Naive thymus-derived CD4-positive, alpha-beta T cell (primary cell): ENCODE measurements at regions not wholly inside any gene's neighbourhood (a gene's known extent, or its start where the extent isn't known, plus 50 kb on each side); places are given as distances from the start of the nearest gene placed in this dataset.

Experiments used
- ATAC-seq: fragments of 150-1000 bp; cut with Tn5 transposase; 2 replicates; pipeline ENCODE4 v1.10.0; 2021; ENCODE audit warnings: mild to moderate bottlenecking, moderate library complexity
- CTCF ChIA-PET: fragments of 350-600 bp; sonication (Branson Sonifier 250); formaldehyde crosslinking; loops from one replicate; lab custom pipeline; 2021; ENCODE audit warnings: antibody characterized with exemption; lab: Charles Lee
- POLR2A ChIA-PET: fragments of 350-600 bp; sonication (Branson Sonifier 250); formaldehyde crosslinking; loops from one replicate; lab custom pipeline; 2021; ENCODE audit warnings: antibody characterized with exemption, inconsistent platforms; lab: Charles Lee
- DNase-seq, 9 donors: peaks; one replicate each; pipeline versions ENCODE4 v3.0.0 to v3.0.0-alpha.2; 2020 to 2022; ENCODE audit warnings: mixed read lengths in 1 of 9
- H3K27ac ChIP-seq: one replicate; pipeline ENCODE4 v1.7.0; 2013; ENCODE audit warnings: mild to moderate bottlenecking, low read depth, low read length, moderate library complexity
- H3K27me3 ChIP-seq, 2 donors: one replicate each; pipeline ENCODE4 v1.7.0; 2013; ENCODE audit warnings: low read length in 2 of 2, mild to moderate bottlenecking in 2 of 2, moderate library complexity in 2 of 2; ENCODE audit not compliant: control insufficient read depth in 2 of 2, insufficient read depth in 2 of 2
- H3K36me3 ChIP-seq, 3 experiments: 1 replicate in 2 of 3; 2 replicates in 1 of 3; pipeline ENCODE4 v1.7.0; 2013; ENCODE audit warnings: low read length in 3 of 3, mild to moderate bottlenecking in 3 of 3, moderate library complexity in 1 of 3; ENCODE audit not compliant: insufficient read depth in 3 of 3, control insufficient read depth in 2 of 3
- H3K4me1 ChIP-seq, 2 donors: one replicate each; pipeline ENCODE4 v1.7.0; 2013; ENCODE audit warnings: low read length in 2 of 2, mild to moderate bottlenecking in 2 of 2, moderate library complexity in 1 of 2; ENCODE audit not compliant: control insufficient read depth in 2 of 2, insufficient read depth in 2 of 2
- H3K4me3 ChIP-seq: 2 replicates; pipeline ENCODE4 v1.7.0; 2013; ENCODE audit warnings: mild to moderate bottlenecking, low read length
- H3K9me3 ChIP-seq, 3 experiments: 1 replicate in 2 of 3; 2 replicates in 1 of 3; pipeline ENCODE4 v1.7.0; 2013; ENCODE audit warnings: low read length in 3 of 3; ENCODE audit not compliant: control insufficient read depth in 2 of 3
- H3K27ac Mint-ChIP-seq, 9 donors: one replicate each; pipeline ENCODE4 v1.8.0; 2020 to 2022; ENCODE audit warnings: mixed read lengths in 9 of 9, mild to moderate bottlenecking in 8 of 9, moderate library complexity in 5 of 9, inconsistent platforms in 2 of 9
- H3K27me3 Mint-ChIP-seq, 5 donors: one replicate each; pipeline ENCODE4 v1.8.0; 2021 to 2022; ENCODE audit warnings: mixed read lengths in 5 of 5, mild to moderate bottlenecking in 1 of 5
- H3K36me3 Mint-ChIP-seq, 5 donors: one replicate each; pipeline ENCODE4 v1.8.0; 2020 to 2022; ENCODE audit warnings: mixed read lengths in 5 of 5, mild to moderate bottlenecking in 3 of 5, inconsistent platforms in 1 of 5
- H3K4me1 Mint-ChIP-seq, 7 donors: one replicate each; pipeline ENCODE4 v1.8.0; 2020 to 2022; ENCODE audit warnings: mixed read lengths in 7 of 7, mild to moderate bottlenecking in 3 of 7, inconsistent platforms in 1 of 7
- H3K4me3 Mint-ChIP-seq, 10 donors: one replicate each; pipeline ENCODE4 v1.8.0; 2020 to 2022; ENCODE audit warnings: mild to moderate bottlenecking in 10 of 10, mixed read lengths in 10 of 10, moderate library complexity in 6 of 10, inconsistent platforms in 2 of 10
- H3K9me3 Mint-ChIP-seq, 11 donors: one replicate each; pipeline ENCODE4 v1.8.0; 2020 to 2022; ENCODE audit warnings: mixed read lengths in 11 of 11, mild to moderate bottlenecking in 4 of 11, inconsistent platforms in 1 of 11, moderate library complexity in 1 of 11
- intact Hi-C, 2 donors: fragments of 100-400 bp; cut with micrococcal nuclease; formaldehyde crosslinking; loops; one replicate each; pipeline ENCODE4 v1.15.1; 2023

DNA sequence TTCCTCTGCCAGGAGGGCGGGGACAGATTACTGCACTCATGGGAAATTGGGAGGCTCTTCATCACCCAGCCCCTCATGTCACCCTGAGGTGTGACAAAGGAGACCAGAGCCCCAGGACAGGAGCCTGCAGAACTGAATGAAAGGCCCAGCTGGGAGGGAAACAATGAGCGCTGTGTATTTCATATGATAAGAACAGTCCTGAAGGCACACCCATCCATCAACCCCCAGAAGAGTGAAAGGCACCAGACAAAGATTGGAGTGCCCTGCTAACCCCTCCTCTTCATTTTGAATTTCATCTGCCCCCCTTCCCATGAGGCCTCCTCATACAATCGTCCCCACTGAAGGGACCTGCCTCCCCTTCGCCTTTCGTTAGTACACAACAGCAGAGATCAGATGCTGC lies 160.0 kb upstream of the PRICKLE2 start:
- Mint-ChIP-seq H3K27ac (no peak overlapping the region), H3K9me3 (no peaks in the 10 kb centered on the region), H3K27me3 (peaks cover 0 to 9% (median 5%) of the 10 kb centered on the region in 5 donors), H3K4me1 (no peaks in the 10 kb centered on the region), H3K36me3 (no peaks in the 10 kb centered on the region), H3K4me3 (no peak overlapping the region)
- no peak overlapping the region for H3K27ac ChIP-seq
- ChIA-PET POLR2A (no interaction called here), CTCF (no interaction called here)
- H3K36me3 ChIP-seq, result no peaks in the 10 kb centered on the region
- intact Hi-C loops, result no loop called here
- no peaks in the 10 kb centered on the region for H3K9me3 ChIP-seq
- no peaks in the 10 kb centered on the region for H3K4me1 ChIP-seq
- DNase-seq, result no peak
- H3K4me3 ChIP-seq, result no peak overlapping the region
- ATAC-seq, result no peak
- H3K27me3 ChIP-seq, result peaks cover 0 to 4% of the 10 kb centered on the region in 2 donors

DNA sequence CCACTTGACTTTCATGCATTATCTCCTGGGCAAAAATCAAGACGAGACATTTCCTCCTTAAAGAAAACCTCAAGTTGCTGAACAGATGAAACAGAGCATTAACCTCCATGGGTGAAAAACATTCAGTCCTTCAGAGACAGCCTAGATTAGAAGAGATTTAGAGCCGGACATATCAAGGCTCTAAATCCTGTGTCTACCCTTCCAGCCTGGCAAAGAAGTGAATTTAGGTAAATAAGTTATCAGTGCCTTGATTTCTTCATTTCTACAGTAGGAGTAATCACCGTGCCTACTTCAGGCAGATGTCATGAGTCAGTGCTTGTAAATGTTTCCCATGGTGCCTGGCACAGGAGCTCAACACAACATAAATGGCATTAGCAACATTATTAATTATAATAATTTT lies 159.3 kb upstream of the PRICKLE2 start:
- Mint-ChIP-seq H3K27me3 (peaks cover 0 to 11% (median 5%) of the 10 kb centered on the region in 5 donors), H3K9me3 (no peaks in the 10 kb centered on the region), H3K4me1 (no peaks in the 10 kb centered on the region), H3K27ac (no peak overlapping the region), H3K36me3 (no peaks in the 10 kb centered on the region), H3K4me3 (no peak overlapping the region)
- H3K9me3 ChIP-seq, result no peaks in the 10 kb centered on the region
- intact Hi-C loops, result no loop called here
- ATAC-seq, result no peak
- H3K27me3 ChIP-seq, result peaks cover 0 to 4% of the 10 kb centered on the region in 2 donors
- no peak overlapping the region for H3K27ac ChIP-seq
- no peak overlapping the region for H3K4me3 ChIP-seq
- ChIA-PET CTCF (no interaction called here), POLR2A (no interaction called here)
- no peaks in the 10 kb centered on the region for H3K36me3 ChIP-seq
- DNase-seq, result no peak
- H3K4me1 ChIP-seq, result no peaks in the 10 kb centered on the region

DNA sequence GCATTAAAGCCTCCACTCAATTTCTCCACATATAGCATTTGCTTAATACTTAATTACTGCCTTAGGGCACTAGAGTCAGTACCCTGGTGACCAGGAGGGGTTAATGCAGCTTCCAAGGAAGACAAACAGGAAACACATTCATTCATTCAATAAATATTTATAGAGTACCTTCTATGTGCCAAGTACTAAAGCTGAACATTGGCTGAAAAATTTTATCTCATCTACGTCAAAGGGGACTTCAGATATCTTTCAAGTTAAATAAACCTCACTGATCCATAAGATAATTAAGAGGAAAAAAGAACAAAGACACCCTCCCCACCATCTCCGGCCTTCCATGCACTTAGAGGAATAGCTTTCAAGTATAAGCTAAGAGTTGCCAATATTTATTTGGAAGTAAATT lies 156.9 kb upstream of the PRICKLE2 start:
- Histone ChIP-seq H3K36me3 (no peaks in the 10 kb centered on the region), H3K9me3 (no peaks in the 10 kb centered on the region), H3K27ac (no peak overlapping the region), H3K4me1 (no peaks in the 10 kb centered on the region), H3K4me3 (no peak overlapping the region), H3K27me3 (peaks cover 0 to 4% of the 10 kb centered on the region in 2 donors)
- ATAC-seq (no peak), DNase-seq (no peak)
- Mint-ChIP-seq H3K36me3 (no peaks in the 10 kb centered on the region), H3K9me3 (no peaks in the 10 kb centered on the region), H3K27me3 (peaks cover 0 to 5% (median 3%) of the 10 kb centered on the region in 5 donors), H3K27ac (no peak overlapping the region), H3K4me3 (no peak overlapping the region), H3K4me1 (no peaks in the 10 kb centered on the region)
- intact Hi-C loops, result no loop called here
- ChIA-PET CTCF (no interaction called here), POLR2A (no interaction called here)

DNA sequence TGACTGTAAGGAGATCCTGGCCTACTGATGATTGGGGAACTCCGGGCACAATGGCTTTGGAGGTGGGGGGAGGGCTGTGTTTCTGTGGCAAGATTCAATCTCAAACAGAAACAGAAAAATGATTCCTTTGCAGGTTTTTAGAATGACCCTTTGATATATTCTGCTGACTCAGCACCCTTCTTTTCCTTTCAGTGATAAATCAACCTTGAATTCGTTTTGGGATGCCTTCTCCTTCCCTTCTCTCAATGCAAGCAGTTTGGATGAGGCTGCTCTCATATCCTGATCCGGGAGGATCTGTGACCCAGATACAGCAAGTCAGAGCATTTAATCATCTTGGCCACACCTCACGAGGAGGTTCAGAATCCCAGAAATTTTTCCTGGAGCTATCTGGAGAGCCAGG lies 156.1 kb upstream of the PRICKLE2 start:
- no peak for ATAC-seq
- Mint-ChIP-seq H3K27ac (no peak overlapping the region), H3K27me3 (peaks cover 0 to 5% (median 2%) of the 10 kb centered on the region in 5 donors), H3K9me3 (peaks cover 0 to 2% (median 0%) of the 10 kb centered on the region in 11 donors), H3K4me3 (no peak overlapping the region), H3K4me1 (no peaks in the 10 kb centered on the region), H3K36me3 (no peaks in the 10 kb centered on the region)
- Histone ChIP-seq H3K27me3 (peaks cover 0 to 4% of the 10 kb centered on the region in 2 donors), H3K27ac (no peak overlapping the region), H3K4me3 (no peak overlapping the region), H3K36me3 (no peaks in the 10 kb centered on the region), H3K9me3 (no peaks in the 10 kb centered on the region), H3K4me1 (no peaks in the 10 kb centered on the region)
- intact Hi-C loops, result no loop called here
- POLR2A ChIA-PET, result no interaction called here
- DNase-seq, result no peak
- CTCF ChIA-PET, result no interaction called here

DNA sequence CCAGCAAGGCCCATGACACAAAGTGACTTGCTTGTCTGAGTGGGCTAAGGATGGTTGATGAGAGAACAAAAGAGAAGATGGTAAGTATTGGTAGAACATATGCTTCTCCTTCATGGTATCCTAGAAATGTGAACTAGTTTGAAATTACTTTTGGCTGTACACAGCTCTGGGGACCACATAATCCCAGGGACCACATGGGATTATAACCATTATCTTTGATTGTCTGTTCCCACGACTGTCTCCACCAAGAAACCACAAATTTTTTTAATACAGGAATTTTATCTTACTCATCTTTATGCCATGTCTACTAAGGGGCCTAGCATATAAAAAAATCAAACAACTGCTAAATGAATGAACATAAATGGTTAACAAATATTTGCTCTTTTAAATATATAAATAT lies 155.3 kb upstream of the PRICKLE2 start:
- intact Hi-C loops, result no loop called here
- no peak for DNase-seq
- ChIA-PET POLR2A (no interaction called here), CTCF (no interaction called here)
- H3K27ac Mint-ChIP-seq, result no peak overlapping the region
- H3K36me3 Mint-ChIP-seq, result no peaks in the 10 kb centered on the region
- peaks cover 0 to 6% (median 0%) of the 10 kb centered on the region in 11 donors for H3K9me3 Mint-ChIP-seq
- no peak for ATAC-seq
- H3K27me3 Mint-ChIP-seq, result peaks cover 0 to 5% (median 0%) of the 10 kb centered on the region in 5 donors
- no peaks in the 10 kb centered on the region for H3K4me1 Mint-ChIP-seq
- H3K4me3 Mint-ChIP-seq, result no peak overlapping the region
- Histone ChIP-seq H3K36me3 (no peaks in the 10 kb centered on the region), H3K9me3 (no peaks in the 10 kb centered on the region), H3K27me3 (peaks cover 0 to 4% of the 10 kb centered on the region in 2 donors), H3K27ac (no peak overlapping the region), H3K4me3 (no peak overlapping the region), H3K4me1 (no peaks in the 10 kb centered on the region)

DNA sequence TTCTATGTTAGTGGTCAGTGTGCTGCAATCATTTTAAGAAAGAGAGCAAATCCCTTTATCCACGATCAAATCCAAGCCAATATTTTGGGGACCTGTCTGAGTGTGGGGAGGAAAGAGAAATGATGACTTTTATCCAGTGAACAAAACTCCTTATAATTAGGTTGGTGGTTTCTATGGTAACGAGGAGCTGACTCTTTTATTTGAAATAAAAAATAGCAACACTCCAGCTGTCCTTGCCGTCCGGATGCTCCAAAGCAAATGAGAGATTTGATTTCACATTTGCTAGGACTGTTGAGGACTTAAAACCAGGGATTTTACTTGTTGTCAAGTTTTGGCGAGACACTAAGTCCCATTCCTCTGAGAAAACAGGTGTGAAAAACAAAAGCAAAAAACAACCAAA lies 154.0 kb upstream of the PRICKLE2 start:
- intact Hi-C loops, result no loop called here
- H3K27me3 ChIP-seq, result peaks cover 0 to 4% of the 10 kb centered on the region in 2 donors
- no peaks in the 10 kb centered on the region for H3K36me3 Mint-ChIP-seq
- peaks cover 0 to 12% (median 0%) of the 10 kb centered on the region in 11 donors for H3K9me3 Mint-ChIP-seq
- no peaks in the 10 kb centered on the region for H3K36me3 ChIP-seq
- POLR2A ChIA-PET, result no interaction called here
- H3K27ac ChIP-seq, result no peak overlapping the region
- no peak overlapping the region for H3K4me3 ChIP-seq
- H3K27ac Mint-ChIP-seq, result no peak overlapping the region
- no peaks in the 10 kb centered on the region for H3K4me1 Mint-ChIP-seq
- no peaks in the 10 kb centered on the region for H3K9me3 ChIP-seq
- no peaks in the 10 kb centered on the region for H3K4me1 ChIP-seq
- no peak for DNase-seq
- H3K4me3 Mint-ChIP-seq, result no peak overlapping the region
- no peak for ATAC-seq
- H3K27me3 Mint-ChIP-seq, result peaks cover 0 to 5% (median 5%) of the 10 kb centered on the region in 5 donors
- CTCF ChIA-PET, result no interaction called here

DNA sequence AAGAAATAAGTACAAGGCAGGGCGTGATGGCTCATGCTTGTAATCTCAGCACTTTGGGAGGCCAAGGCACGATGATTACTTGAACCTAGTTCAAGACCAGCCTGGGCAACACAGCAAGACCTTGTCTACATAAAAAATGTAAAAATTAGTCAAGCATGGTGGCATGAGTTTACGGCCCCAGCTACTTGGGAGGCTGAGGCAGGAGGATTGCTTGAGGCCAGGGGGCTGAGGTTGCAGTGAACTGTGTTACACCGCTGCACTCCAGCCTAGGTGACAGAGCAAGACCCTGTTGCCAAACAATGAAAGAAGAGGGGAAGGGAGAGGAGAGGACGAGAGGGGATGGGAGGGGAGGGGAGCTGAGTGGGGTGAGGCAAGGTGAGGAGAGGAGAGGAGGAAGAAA lies 152.7 kb upstream of the PRICKLE2 start:
- no peaks in the 10 kb centered on the region for H3K4me1 ChIP-seq
- no peaks in the 10 kb centered on the region for H3K36me3 ChIP-seq
- intact Hi-C loops, result no loop called here
- no peaks in the 10 kb centered on the region for H3K36me3 Mint-ChIP-seq
- H3K4me3 ChIP-seq, result no peak overlapping the region
- H3K27me3 Mint-ChIP-seq, result peaks cover 0 to 5% (median 5%) of the 10 kb centered on the region in 5 donors
- H3K27ac Mint-ChIP-seq, result no peak overlapping the region
- H3K9me3 ChIP-seq, result no peaks in the 10 kb centered on the region
- no peak overlapping the region for H3K4me3 Mint-ChIP-seq
- no peaks in the 10 kb centered on the region for H3K4me1 Mint-ChIP-seq
- POLR2A ChIA-PET, result no interaction called here
- peaks cover 0 to 4% of the 10 kb centered on the region in 2 donors for H3K27me3 ChIP-seq
- H3K9me3 Mint-ChIP-seq, result peaks cover 0 to 12% (median 0%) of the 10 kb centered on the region in 11 donors
- DNase-seq (no peak), ATAC-seq (no peak)
- H3K27ac ChIP-seq, result no peak overlapping the region
- CTCF ChIA-PET, result no interaction called here
